Aorta (tissue), 5 donors: ENCODE measurements at regions not wholly inside any gene's neighbourhood (a gene's known extent, or its start where the extent isn't known, plus 50 kb on each side); places are given as distances from the start of the nearest gene placed in this dataset.

Experiments used
- ATAC-seq: fragments of 200-7000 bp; cut with Tn5 transposase; one replicate; pipeline ENCODE4 v1.9.1; 2022; ENCODE audit warnings: moderate library complexity; ENCODE audit not compliant: low FRiP score
- DNase-seq, 2 donors: peaks; one replicate each; pipeline ENCODE4 v3.0.0-alpha.2; 2020
- H3K27ac ChIP-seq, 2 donors: one replicate each; pipeline ENCODE4 v1.5.1; 2013; ENCODE audit warnings: low read length in 2 of 2, mild to moderate bottlenecking in 2 of 2, moderate library complexity in 2 of 2, control low read depth in 1 of 2, inconsistent platforms in 1 of 2, low read depth in 1 of 2
- H3K27me3 ChIP-seq, 2 donors: one replicate each; pipeline ENCODE4 v1.6.1; 2013; ENCODE audit warnings: control low read depth in 1 of 2, low read length in 1 of 2, mild to moderate bottlenecking in 1 of 2, moderate library complexity in 1 of 2; ENCODE audit not compliant: insufficient read depth in 2 of 2, control insufficient read depth in 1 of 2
- H3K36me3 ChIP-seq, 2 donors: one replicate each; pipeline ENCODE4 v1.6.1; 2013; ENCODE audit warnings: control low read depth in 1 of 2, low read length in 1 of 2, mild to moderate bottlenecking in 1 of 2; ENCODE audit not compliant: insufficient read depth in 2 of 2, control insufficient read depth in 1 of 2
- H3K4me1 ChIP-seq, 2 donors: one replicate each; pipeline ENCODE4 v1.6.1; 2013; ENCODE audit warnings: low read length in 2 of 2, control low read depth in 1 of 2, mild to moderate bottlenecking in 1 of 2, moderate library complexity in 1 of 2; ENCODE audit not compliant: insufficient read depth in 2 of 2, control insufficient read depth in 1 of 2
- H3K4me3 ChIP-seq, 2 donors: one replicate each; pipeline ENCODE4 v1.5.1; 2013; ENCODE audit warnings: low read length in 2 of 2, control low read depth in 1 of 2, mild to moderate bottlenecking in 1 of 2
- H3K9me3 ChIP-seq: one replicate; pipeline ENCODE4 v1.6.1; 2013; ENCODE audit warnings: mild to moderate bottlenecking, low read length; ENCODE audit not compliant: control insufficient read depth
- WGBS, 2 donors: extraction: QIAGEN DNeasy Blood & Tissue Kit; methylation state at CpG; one replicate each; pipeline ENCODE4 v1.1.7; 2013; 5-methylcytosine and 5-hydroxymethylcytosine counted together
- intact Hi-C, 2 donors: fragments of 100-400 bp; cut with DNase I; formaldehyde crosslinking; loops; one replicate each; pipeline versions ENCODE4 v1.14.2 to v1.15.0; 2022
- donor health status: healthy with polysubstance abuse.
- donor health status: Bipolar disorder and iron deficiency.
- donor health status: DM: no; HTN: no; CAD: no.
- donor health status: DM: no; HTN: no; CAD: no.
- donor health status: DM: yes; HTN: yes; CAD: no.

DNA sequence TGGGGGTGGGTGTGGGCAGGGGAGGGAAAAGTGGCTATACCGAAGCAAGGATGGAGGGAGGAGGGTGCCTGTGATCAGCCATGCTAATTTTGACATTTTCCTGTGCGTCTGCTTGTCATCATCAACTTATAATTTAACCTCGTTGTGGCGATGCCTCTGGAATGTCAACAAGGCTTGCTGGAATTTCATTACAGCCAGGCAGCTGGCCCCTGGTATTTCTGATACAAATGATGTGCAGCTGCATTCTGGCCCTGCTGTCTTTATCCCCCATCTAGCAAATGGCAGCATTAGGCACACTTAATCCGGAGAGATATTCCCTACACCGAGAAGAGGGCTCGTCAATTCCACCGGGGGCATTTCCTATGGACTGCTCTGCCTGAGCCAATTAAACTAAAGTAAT is 278.3 kb upstream of the CCL2 start:
- Histone ChIP-seq H3K9me3 (peaks cover 1% of the 10 kb centered on the region), H3K36me3 (no peaks in the 10 kb centered on the region), H3K4me1 (no peaks in the 10 kb centered on the region), H3K27me3 (no peaks in the 10 kb centered on the region), H3K4me3 (no peak overlapping the region), H3K27ac (no peak overlapping the region)
- ATAC-seq (no peak), DNase-seq (no peak)
- intact Hi-C loops, result no loop called here
- 36 to 39% methylated on average over 8 of the region's 8 CpGs for WGBS, 2 donors

DNA sequence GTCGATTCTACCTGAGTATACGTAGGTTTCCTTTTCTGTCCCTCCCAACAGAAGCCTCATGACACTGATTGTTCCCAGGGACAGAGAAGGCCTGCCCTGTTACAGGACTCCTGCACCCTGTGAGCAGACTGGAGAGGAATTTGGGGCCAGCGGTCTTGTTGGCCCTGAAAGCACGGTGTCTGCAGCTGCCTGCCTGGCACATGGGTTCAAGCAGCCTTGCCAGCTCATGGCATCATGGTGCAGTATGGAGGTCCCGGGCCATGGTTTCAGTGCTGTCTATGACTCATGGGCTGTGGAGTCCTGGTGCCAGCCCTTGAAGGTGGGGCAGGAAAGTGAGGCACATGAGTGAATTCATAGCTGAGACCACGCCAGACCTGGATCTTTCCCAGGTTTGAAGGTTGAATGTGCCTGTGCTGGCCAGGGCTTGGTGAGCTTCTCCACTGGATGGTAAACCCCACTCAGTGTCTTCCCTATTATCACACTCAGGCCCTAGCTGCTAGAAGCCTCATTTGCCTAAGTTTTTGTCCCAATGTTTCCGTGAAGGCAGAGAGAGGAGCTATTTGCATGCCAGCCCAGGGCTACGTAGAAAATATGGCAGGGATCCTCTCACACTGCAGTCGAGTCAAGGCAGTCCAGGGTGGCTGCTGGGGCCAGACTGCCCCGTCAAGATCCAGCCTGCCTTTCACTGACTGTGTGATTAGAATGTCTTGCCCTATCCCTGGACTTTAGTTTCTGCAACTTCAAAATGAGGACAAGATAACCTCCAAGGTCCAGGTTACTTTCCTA is 277.2 kb upstream of the CCL2 start:
- DNase-seq (no peak), ATAC-seq (no peak)
- intact Hi-C loops, result no loop called here
- H3K9me3 ChIP-seq, result peaks cover 1% of the 10 kb centered on the region
- whole genome bisulfite sequencing, 2 donors, result 66 to 68% methylated on average over 10 of the region's 10 CpGs
- no peaks in the 10 kb centered on the region for H3K36me3 ChIP-seq
- H3K4me3 ChIP-seq, result no peak overlapping the region
- H3K27ac ChIP-seq, result no peak overlapping the region
- H3K4me1 ChIP-seq, result no peaks in the 10 kb centered on the region
- no peaks in the 10 kb centered on the region for H3K27me3 ChIP-seq

DNA sequence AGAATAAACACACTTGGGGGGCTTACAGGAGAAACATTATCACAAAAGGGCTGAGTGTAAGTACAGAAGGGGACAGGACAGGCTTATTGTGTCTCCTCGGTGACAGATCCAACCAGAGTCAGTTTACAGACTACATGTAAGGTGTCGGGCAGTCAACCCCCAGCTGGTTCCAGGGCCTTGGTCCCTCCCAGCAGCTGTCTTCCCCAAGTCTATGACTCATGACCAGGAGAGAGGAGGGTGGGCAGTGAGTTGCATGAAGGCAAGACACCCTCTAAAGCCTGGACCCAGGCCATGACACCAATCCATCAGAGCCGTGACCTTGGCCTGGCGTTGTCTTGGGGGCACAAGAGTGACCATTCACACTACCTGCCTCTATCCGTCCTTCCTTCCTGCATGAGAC is 276.2 kb upstream of the CCL2 start:
- Histone ChIP-seq H3K4me3 (no peak overlapping the region), H3K27ac (no peak overlapping the region), H3K27me3 (no peaks in the 10 kb centered on the region), H3K4me1 (no peaks in the 10 kb centered on the region), H3K36me3 (no peaks in the 10 kb centered on the region), H3K9me3 (peaks cover 1% of the 10 kb centered on the region)
- DNase-seq (no peak), ATAC-seq (no peak)
- 85 to 89% methylated on average over 5 of the region's 5 CpGs for WGBS, 2 donors
- intact Hi-C loops, result no loop called here

DNA sequence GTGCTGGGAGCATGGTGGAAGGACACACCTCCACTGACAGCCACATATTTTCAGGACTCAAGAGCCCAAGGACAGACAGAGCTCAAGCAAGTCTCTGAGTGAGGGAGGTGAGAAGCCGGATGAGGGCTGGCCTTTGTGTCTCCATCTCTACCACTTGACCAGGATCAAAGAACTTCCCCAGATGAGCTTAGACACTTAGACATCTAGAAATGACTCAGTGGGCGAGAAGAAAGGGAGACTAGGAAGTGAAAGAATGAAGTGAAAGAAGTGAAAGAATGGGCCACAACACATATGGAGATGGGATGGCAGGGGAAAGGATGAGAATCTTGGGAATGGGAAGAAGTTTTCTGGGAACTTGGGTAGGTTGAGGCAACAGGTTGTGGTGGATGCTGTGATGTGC is 274.9 kb upstream of the CCL2 start:
- no peak for DNase-seq
- Histone ChIP-seq H3K9me3 (peaks cover 1% of the 10 kb centered on the region), H3K27me3 (no peaks in the 10 kb centered on the region), H3K27ac (no peak overlapping the region), H3K4me1 (no peaks in the 10 kb centered on the region), H3K4me3 (no peak overlapping the region), H3K36me3 (no peaks in the 10 kb centered on the region)
- no peak for ATAC-seq
- WGBS, 2 donors, result 70 to 77% methylated on average over 2 of the region's 2 CpGs
- intact Hi-C loops, result no loop called here

DNA sequence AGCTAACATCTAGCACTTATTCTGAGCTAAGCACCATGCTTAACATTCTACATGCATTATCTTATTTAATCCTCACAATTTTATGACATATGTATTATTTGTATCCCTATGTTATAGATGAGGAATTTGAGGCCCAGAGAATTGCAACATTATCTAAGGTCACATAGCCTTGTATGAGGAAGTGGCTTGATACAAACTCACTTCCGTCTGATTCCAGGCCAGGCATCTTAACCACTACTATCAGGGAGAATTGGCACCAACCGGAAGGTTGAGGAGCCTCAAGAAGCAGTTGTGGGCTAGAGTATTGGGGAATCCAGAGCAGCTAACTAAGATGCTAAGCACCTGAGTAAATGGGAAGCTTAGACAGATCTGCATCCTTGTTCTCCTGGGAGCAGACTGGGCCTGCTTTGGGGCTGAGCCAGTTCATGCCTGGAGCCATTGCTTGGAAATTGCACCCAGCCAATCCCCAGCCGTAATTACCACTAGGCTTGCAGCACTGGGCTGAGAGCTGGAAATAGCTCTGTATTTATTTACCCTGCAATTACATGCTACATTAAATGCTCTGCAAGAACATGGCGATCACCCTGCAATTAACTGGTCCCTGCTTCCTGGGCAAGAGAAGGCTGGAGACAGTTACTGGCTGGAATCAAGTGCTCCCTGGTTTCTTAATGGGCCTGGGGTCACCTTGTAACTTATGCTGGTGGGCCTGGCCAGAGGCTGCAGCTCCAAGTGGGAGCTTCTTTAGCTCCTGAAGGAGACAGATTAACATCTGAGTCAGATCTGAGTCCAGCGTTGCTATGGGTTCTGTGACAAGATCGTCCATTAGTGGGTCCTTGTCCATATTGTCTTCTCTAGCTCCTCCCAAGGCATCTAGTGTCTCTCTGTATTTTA is 273.1 kb upstream of the CCL2 start:
- ATAC-seq, result no peak

DNA sequence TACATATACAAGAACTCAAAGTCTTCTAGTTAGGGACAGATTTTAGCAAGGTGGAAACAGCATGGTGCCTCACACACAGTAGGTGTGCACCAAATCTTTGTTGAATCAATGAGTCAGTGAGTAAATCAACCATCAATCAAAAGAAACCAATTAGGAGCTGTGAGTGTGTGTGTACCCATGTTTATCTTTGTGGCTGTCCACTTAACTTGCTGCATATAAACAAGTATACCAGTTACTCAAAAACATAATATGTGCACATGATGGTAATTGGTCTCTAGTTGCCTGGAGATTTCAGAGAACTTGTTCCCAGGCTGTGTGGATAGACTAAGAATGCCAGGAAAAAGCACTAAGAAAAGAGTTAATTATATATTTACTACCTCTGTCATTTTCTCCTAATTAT is 272.2 kb upstream of the CCL2 start:
- Histone ChIP-seq H3K9me3 (peaks cover 1% of the 10 kb centered on the region), H3K27ac (no peak overlapping the region), H3K36me3 (no peaks in the 10 kb centered on the region), H3K4me1 (no peaks in the 10 kb centered on the region), H3K4me3 (no peak overlapping the region), H3K27me3 (no peaks in the 10 kb centered on the region)
- ATAC-seq (no peak), DNase-seq (no peak)
- intact Hi-C loops, result no loop called here

More for the DNA sequence above, 273.1 kb upstream of the CCL2 start:
- no peak for DNase-seq
- H3K27ac ChIP-seq, result no peak overlapping the region
- H3K9me3 ChIP-seq, result peaks cover 1% of the 10 kb centered on the region
- H3K4me1 ChIP-seq, result no peaks in the 10 kb centered on the region
- H3K27me3 ChIP-seq, result no peaks in the 10 kb centered on the region
- intact Hi-C loops, result no loop called here
- H3K36me3 ChIP-seq, result no peaks in the 10 kb centered on the region
- 57 to 60% methylated on average over 6 of the region's 6 CpGs for WGBS, 2 donors
- H3K4me3 ChIP-seq, result no peak overlapping the region

GRCh38 chr17:33983824-33984574 is 271.1 kb upstream of the CCL2 start:
- DNase-seq, result no peak
- H3K27me3 ChIP-seq, result peaks cover 0 to 2% of the 10 kb centered on the region in 2 donors
- H3K9me3 ChIP-seq, result peaks cover 3% of the 10 kb centered on the region
- intact Hi-C loops, result no loop called here
- H3K4me3 ChIP-seq, result no peak overlapping the region
- H3K27ac ChIP-seq, result no peak overlapping the region
- no peak for ATAC-seq
- no peaks in the 10 kb centered on the region for H3K4me1 ChIP-seq
- WGBS, 2 donors, result 29 to 32% methylated on average over 6 of the region's 6 CpGs
- H3K36me3 ChIP-seq, result no peaks in the 10 kb centered on the region

GRCh38 chr17:33986088-33986487 is 269.0 kb upstream of the CCL2 start:
- H3K36me3 ChIP-seq, result no peaks in the 10 kb centered on the region
- intact Hi-C loops, result no loop called here
- H3K4me1 ChIP-seq, result no peaks in the 10 kb centered on the region
- no peak for ATAC-seq
- H3K27me3 ChIP-seq, result peaks cover 0 to 2% of the 10 kb centered on the region in 2 donors
- no peak overlapping the region for H3K27ac ChIP-seq
- WGBS, 2 donors, result 0% methylated on average over 1 of the region's 1 CpG
- H3K9me3 ChIP-seq, result peaks cover 3% of the 10 kb centered on the region
- no peak for DNase-seq
- no peak overlapping the region for H3K4me3 ChIP-seq
